ENCODE measurements at regions not wholly inside any gene's neighbourhood (a gene's known extent, or its start where the extent isn't known, plus 50 kb on each side); places are given as distances from the start of the nearest gene placed in this dataset.

- H3K79me2 ChIP-seq (ENCODE audit: insufficient read depth, low read length), result no peaks in the 10 kb centered on the region
- H3K9me3 ChIP-seq (ENCODE audit: insufficient read depth, low read depth, low read length), result peaks cover 13% of the 10 kb centered on the region; the same call in 1 of the 2 replicates
- no peaks in the 10 kb centered on the region for H4K20me1 ChIP-seq (ENCODE audit: insufficient read depth, low read length, poor library complexity, severe bottlenecking)
- TF ChIP-seq EZH2phosphoT487 (IDR thresholded peaks at IDR 0.05; ENCODE audit: borderline replicate concordance) (no peak), CTCF (conservative IDR thresholded peaks at IDR 0.05; ENCODE audit: low read length) (no peak)
- no peaks in the 10 kb centered on the region for H3F3A ChIP-seq (ENCODE audit: low read depth)
- no peak overlapping the region for H3K4me2 ChIP-seq (ENCODE audit: low read depth, low read length, poor library complexity, severe bottlenecking)
- no peaks in the 10 kb centered on the region for H3K9me2 ChIP-seq (replicated peaks; ENCODE audit: low read depth, low read length)
- H2AFZ ChIP-seq (ENCODE audit: low read length), result no peak overlapping the region
- H3K4me3 ChIP-seq (ENCODE audit: low read length, poor library complexity, severe bottlenecking), result no peak overlapping the region
- no peaks in the 10 kb centered on the region for H3K4me1 ChIP-seq (ENCODE audit: insufficient read depth, low read length, poor library complexity, severe bottlenecking)
- H3K36me3 ChIP-seq (ENCODE audit: insufficient read depth, low read length), result no peaks in the 10 kb centered on the region
- H3K9ac ChIP-seq (ENCODE audit: low read depth, low read length, poor library complexity, severe bottlenecking), result no peak overlapping the region
- no peaks in the 10 kb centered on the region for H3K27me3 ChIP-seq (ENCODE audit: insufficient read depth, low read length, poor library complexity, severe bottlenecking)
These were observed 1470.9 kb downstream of the BRD1 start for GRCh38 chr22:48356731-48357130.

GRCh38 chr22:48354096-48354495 lies 1473.6 kb downstream of the BRD1 start:
- Histone ChIP-seq H3K9me2 (replicated peaks; ENCODE audit: low read depth, low read length) (no peaks in the 10 kb centered on the region), H2AFZ (ENCODE audit: low read length) (no peak overlapping the region), H3K9ac (ENCODE audit: low read depth, low read length, poor library complexity, severe bottlenecking) (no peak overlapping the region), H4K20me1 (ENCODE audit: insufficient read depth, low read length, poor library complexity, severe bottlenecking) (no peaks in the 10 kb centered on the region), H3K4me2 (ENCODE audit: low read depth, low read length, poor library complexity, severe bottlenecking) (no peak overlapping the region), H3K9me3 (ENCODE audit: insufficient read depth, low read depth, low read length) (peaks cover 5% of the 10 kb centered on the region; the same call in 1 of the 2 replicates), H3K79me2 (ENCODE audit: insufficient read depth, low read length) (no peaks in the 10 kb centered on the region), H3K4me3 (ENCODE audit: low read length, poor library complexity, severe bottlenecking) (no peak overlapping the region), H3K4me1 (ENCODE audit: insufficient read depth, low read length, poor library complexity, severe bottlenecking) (no peaks in the 10 kb centered on the region), H3F3A (ENCODE audit: low read depth) (no peaks in the 10 kb centered on the region), H3K27me3 (ENCODE audit: insufficient read depth, low read length, poor library complexity, severe bottlenecking) (no peaks in the 10 kb centered on the region), H3K36me3 (ENCODE audit: insufficient read depth, low read length) (no peaks in the 10 kb centered on the region)
- TF ChIP-seq EZH2phosphoT487 (IDR thresholded peaks at IDR 0.05; ENCODE audit: borderline replicate concordance) (no peak), CTCF (conservative IDR thresholded peaks at IDR 0.05; ENCODE audit: low read length) (no peak)

GRCh38 chr22:48353116-48353947 lies 1474.3 kb downstream of the BRD1 start:
- no peaks in the 10 kb centered on the region for H3K9me2 ChIP-seq (replicated peaks; ENCODE audit: low read depth, low read length)

More at GRCh38 chr22:48353116-48353947, 1474.3 kb downstream of the BRD1 start:
- no peak overlapping the region for H3K4me3 ChIP-seq (ENCODE audit: low read length, poor library complexity, severe bottlenecking)
- H4K20me1 ChIP-seq (ENCODE audit: insufficient read depth, low read length, poor library complexity, severe bottlenecking), result no peaks in the 10 kb centered on the region
- H3K36me3 ChIP-seq (ENCODE audit: insufficient read depth, low read length), result no peaks in the 10 kb centered on the region
- H3F3A ChIP-seq (ENCODE audit: low read depth), result no peaks in the 10 kb centered on the region
- TF ChIP-seq CTCF (conservative IDR thresholded peaks at IDR 0.05; ENCODE audit: low read length) (no peak), EZH2phosphoT487 (IDR thresholded peaks at IDR 0.05; ENCODE audit: borderline replicate concordance) (no peak)
- peaks cover 2% of the 10 kb centered on the region; the same call in 1 of the 2 replicates for H3K9me3 ChIP-seq (ENCODE audit: insufficient read depth, low read depth, low read length)
- no peaks in the 10 kb centered on the region for H3K4me1 ChIP-seq (ENCODE audit: insufficient read depth, low read length, poor library complexity, severe bottlenecking)
- no peak overlapping the region for H3K9ac ChIP-seq (ENCODE audit: low read depth, low read length, poor library complexity, severe bottlenecking)
- no peak overlapping the region for H3K4me2 ChIP-seq (ENCODE audit: low read depth, low read length, poor library complexity, severe bottlenecking)
- no peak overlapping the region for H2AFZ ChIP-seq (ENCODE audit: low read length)
- no peaks in the 10 kb centered on the region for H3K27me3 ChIP-seq (ENCODE audit: insufficient read depth, low read length, poor library complexity, severe bottlenecking)
- no peaks in the 10 kb centered on the region for H3K79me2 ChIP-seq (ENCODE audit: insufficient read depth, low read length)
